VCaP (cell line): ENCODE measurements at regions not wholly inside any gene's neighbourhood (a gene's known extent, or its start where the extent isn't known, plus 50 kb on each side); places are given as distances from the start of the nearest gene placed in this dataset.

Experiments
- H3K27ac ChIP-seq: fragments of 450-650 bp; 2 replicates; pipeline ENCODE4 v1.5.1; 2017
- TF ChIP-seq, protein P1 (sequence below): fragments of 450-650 bp; conservative IDR thresholded peaks from 2 replicates; pipeline ENCODE4 v1.5.1; 2017; ENCODE audit warnings: mild to moderate bottlenecking, moderate library complexity

DNA sequence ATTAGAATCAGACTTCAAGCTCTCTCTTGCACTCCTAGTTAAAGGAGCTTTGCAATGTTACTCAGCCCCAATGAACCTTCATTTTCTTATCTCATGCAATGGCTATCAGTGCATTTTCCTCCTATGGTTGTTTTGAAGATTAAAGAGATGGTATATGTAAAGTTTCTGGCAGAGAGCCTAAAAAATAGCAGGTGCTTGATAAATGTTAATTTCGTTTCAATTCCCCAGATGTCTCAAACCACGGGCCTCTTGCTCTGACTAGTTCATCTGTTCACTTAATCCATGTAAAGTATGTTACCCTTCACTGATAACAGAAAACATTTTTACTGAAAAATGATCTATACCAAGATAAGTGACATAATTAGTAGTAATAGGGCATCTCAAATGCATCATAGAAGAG lies 735.4 kb upstream of the USP15 start:
- no peak overlapping the region for H3K27ac ChIP-seq
- TF ChIP-seq, protein P1, sequence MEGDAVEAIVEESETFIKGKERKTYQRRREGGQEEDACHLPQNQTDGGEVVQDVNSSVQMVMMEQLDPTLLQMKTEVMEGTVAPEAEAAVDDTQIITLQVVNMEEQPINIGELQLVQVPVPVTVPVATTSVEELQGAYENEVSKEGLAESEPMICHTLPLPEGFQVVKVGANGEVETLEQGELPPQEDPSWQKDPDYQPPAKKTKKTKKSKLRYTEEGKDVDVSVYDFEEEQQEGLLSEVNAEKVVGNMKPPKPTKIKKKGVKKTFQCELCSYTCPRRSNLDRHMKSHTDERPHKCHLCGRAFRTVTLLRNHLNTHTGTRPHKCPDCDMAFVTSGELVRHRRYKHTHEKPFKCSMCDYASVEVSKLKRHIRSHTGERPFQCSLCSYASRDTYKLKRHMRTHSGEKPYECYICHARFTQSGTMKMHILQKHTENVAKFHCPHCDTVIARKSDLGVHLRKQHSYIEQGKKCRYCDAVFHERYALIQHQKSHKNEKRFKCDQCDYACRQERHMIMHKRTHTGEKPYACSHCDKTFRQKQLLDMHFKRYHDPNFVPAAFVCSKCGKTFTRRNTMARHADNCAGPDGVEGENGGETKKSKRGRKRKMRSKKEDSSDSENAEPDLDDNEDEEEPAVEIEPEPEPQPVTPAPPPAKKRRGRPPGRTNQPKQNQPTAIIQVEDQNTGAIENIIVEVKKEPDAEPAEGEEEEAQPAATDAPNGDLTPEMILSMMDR, result no peak

DNA sequence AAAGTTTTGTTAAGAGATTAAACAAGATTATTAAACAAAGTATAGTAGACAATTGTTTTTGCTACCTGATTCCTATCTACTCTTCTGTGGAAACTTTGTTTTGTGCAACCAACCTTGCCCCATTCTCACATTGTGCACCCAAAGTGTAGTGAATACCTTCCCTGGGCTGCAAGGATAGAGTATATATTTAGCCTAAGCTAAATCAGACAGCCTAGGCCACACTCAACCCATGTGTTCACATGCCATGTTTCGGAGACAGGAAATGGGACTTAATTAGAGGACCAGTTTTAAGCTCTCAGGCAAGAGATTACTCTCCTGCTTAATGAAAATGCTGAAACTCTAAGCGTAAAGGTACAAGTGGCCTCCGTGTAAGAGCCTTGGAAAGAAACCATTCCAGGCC lies 734.9 kb upstream of the USP15 start:
- TF ChIP-seq, protein P1, result no peak
- no peak overlapping the region for H3K27ac ChIP-seq

DNA sequence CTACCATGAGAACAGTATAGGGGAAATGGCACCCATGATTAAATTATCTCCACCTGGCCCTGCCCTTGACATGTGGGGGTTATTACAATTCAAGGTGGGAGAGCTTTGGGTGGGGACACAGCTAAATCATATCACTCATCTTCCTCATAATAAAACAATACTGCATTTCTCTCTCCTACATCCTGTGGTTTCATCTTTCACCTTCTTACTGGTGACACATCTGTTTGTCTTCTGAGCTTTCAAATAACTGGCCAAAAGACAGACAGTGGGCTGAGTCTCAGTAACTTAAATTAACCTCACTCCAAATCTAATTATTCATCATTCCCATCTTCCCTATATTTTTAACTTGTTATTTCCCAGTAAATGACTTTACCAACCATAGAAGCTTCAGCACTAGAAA lies 729.7 kb upstream of the USP15 start:
- TF ChIP-seq, protein P1, result no peak
- no peak overlapping the region for H3K27ac ChIP-seq

DNA sequence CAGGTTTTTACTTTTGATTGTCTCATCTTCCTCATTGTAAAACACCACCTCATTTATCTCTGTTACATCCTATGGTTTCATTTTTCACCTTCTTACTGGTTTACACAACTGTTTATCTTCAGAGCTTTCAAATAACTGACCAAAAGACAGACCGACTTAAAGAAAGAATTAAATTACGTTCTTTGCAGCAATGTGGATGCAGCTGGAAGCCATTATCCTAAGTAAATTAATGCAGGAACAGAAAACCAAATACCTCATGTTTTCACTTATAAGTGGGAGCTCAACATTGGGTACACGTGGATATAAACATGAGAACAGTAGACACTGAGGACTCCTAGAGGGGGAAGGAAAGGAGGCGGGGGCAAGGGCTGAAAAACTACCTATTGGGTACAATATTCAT lies 729.0 kb upstream of the USP15 start:
- no peak overlapping the region for H3K27ac ChIP-seq
- TF ChIP-seq, protein P1, result no peak

DNA sequence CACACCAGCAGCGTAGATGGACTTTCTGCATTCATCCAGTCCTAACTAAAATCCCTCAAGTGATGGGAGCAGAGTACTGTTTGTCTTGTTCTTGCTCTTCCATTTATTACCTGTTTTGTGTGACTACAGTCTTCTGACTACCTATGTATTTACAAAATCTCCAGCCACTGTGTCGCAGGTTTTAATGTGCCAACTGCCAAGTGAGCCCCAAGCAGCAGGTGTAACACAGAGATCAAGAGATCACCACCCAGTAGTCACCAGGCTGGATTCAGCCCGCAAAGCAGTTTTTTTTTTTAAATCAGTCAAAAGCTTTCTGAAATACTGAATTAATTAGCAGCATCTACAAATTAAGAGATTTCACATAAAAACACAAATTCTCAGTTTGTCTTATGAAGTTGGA lies 724.1 kb upstream of the USP15 start:
- H3K27ac ChIP-seq, result no peak overlapping the region
- TF ChIP-seq, protein P1, result no peak

DNA sequence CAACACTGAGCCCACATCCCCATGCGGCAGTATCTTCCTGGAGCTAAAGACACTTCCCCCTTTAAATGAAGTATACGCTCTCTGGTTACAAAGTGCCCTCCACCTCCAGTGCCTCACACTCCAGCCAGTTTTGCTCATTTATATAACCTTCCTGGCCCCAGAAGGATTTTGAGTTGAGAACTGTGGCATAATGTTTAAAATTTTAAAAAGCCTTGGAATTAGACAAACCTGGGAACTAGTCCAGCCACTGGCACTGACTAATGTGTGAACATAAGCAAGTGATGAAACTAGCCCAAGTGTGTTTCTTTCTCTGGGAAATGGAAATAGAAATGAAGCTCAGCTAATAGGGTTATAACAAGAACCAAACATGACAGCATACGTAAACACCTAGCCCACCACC lies 723.7 kb upstream of the USP15 start:
- H3K27ac ChIP-seq, result no peak overlapping the region

DNA sequence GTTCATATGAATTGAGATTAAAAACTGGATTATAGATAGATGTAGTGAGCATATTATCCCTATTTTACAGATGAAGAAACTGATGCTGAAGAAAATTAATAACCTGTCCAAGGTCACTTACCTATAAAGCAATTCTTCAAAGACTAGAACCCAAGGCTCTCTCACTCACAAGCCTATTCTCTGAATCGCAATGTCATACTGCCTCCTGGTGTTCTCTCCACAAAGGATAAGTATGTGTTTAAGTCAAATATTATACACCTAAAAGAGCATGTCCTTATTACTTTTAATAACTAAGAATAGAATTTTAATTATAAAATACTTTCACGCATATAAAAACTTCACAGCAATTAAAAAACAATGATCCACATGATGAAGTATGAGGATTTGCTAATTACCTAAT lies 721.3 kb upstream of the USP15 start:
- no peak overlapping the region for H3K27ac ChIP-seq
- TF ChIP-seq, protein P1, result peak; percentile 30; the same call in 1 of the 2 replicates

More for the DNA sequence above, 723.7 kb upstream of the USP15 start:
- TF ChIP-seq, protein P1, result no peak

DNA sequence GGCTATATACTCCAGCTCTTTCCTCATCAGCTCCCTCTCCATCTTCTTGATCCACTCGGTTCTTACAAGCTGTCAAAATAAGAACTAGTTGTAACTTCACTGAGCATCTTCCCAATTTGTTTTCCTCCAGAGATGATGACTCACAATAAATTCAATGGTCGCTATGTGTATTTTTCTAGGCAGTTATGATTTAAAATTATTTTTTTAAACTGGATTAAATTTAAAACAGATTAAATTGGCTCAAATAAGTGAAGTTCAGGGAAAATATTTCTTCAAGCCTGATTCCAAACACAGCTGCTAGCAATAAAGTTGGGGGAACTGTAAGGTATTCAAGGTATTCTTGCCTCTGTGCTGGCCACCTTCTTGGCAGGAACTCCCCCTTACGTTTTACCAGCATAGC lies 717.7 kb upstream of the USP15 start:
- TF ChIP-seq, protein P1, result no peak
- no peak overlapping the region for H3K27ac ChIP-seq
